ENCODE measurements at regions not wholly inside any gene's neighbourhood (a gene's known extent, or its start where the extent isn't known, plus 50 kb on each side); places are given as distances from the start of the nearest gene placed in this dataset.

GRCh38 chr12:114253976-114254778 lies 151.8 kb downstream of the TBX5 start:
- TF ChIP-seq CTCF (conservative IDR thresholded peaks at IDR 0.05) (no peak), ZFX (IDR thresholded peaks at IDR 0.05) (no peak)
- no peak overlapping the region for H3K27ac ChIP-seq

GRCh38 chr12:114248527-114248926 lies 157.4 kb downstream of the TBX5 start:
- no peak overlapping the region for H3K27ac ChIP-seq
- TF ChIP-seq CTCF (conservative IDR thresholded peaks at IDR 0.05) (no peak), ZFX (IDR thresholded peaks at IDR 0.05) (no peak)

- no peak overlapping the region for H3K27ac ChIP-seq
- no peak for TF ChIP-seq CTCF (conservative IDR thresholded peaks at IDR 0.05)
- no peak for TF ChIP-seq ZFX (IDR thresholded peaks at IDR 0.05)
Observed at GRCh38 chr12:114245555-114245954, 160.4 kb downstream of the TBX5 start.

- no peak for TF ChIP-seq CTCF (conservative IDR thresholded peaks at IDR 0.05)
- no peak for TF ChIP-seq ZFX (IDR thresholded peaks at IDR 0.05)
- no peak overlapping the region for H3K27ac ChIP-seq
Observed at GRCh38 chr12:114241973-114242434, 163.9 kb downstream of the TBX5 start.

GRCh38 chr12:114240288-114240687 lies 165.7 kb downstream of the TBX5 start:
- TF ChIP-seq ZFX (IDR thresholded peaks at IDR 0.05) = no peak
- no peak for TF ChIP-seq CTCF (conservative IDR thresholded peaks at IDR 0.05)
- no peak overlapping the region for H3K27ac ChIP-seq

- TF ChIP-seq ZFX (IDR thresholded peaks at IDR 0.05) = no peak
- no peak for TF ChIP-seq CTCF (conservative IDR thresholded peaks at IDR 0.05)
- H3K27ac ChIP-seq = no peak overlapping the region
Observed at GRCh38 chr12:114238808-114239207, 167.1 kb downstream of the TBX5 start.

GRCh38 chr12:114237230-114237629 lies 168.7 kb downstream of the TBX5 start:
- H3K27ac ChIP-seq = no peak overlapping the region
- no peak for TF ChIP-seq ZFX (IDR thresholded peaks at IDR 0.05)
- TF ChIP-seq CTCF (conservative IDR thresholded peaks at IDR 0.05) = no peak
